GM12873 (cell line): ENCODE measurements at regions not wholly inside any gene's neighbourhood (a gene's known extent, or its start where the extent isn't known, plus 50 kb on each side); places are given as distances from the start of the nearest gene placed in this dataset.
A peak's percentile ranks its signal among the peaks of the same experiment; 100 is the strongest.

Source experiments
- CTCF ChIP-seq: IDR thresholded peaks from 2 replicates; pipeline ENCODE4 v1.5.1; 2012; ENCODE audit warnings: low read depth, mild to moderate bottlenecking, moderate library complexity, low read length, control low read depth; ENCODE audit not compliant: insufficient read depth; ENCODE audit errors: missing control alignments

DNA sequence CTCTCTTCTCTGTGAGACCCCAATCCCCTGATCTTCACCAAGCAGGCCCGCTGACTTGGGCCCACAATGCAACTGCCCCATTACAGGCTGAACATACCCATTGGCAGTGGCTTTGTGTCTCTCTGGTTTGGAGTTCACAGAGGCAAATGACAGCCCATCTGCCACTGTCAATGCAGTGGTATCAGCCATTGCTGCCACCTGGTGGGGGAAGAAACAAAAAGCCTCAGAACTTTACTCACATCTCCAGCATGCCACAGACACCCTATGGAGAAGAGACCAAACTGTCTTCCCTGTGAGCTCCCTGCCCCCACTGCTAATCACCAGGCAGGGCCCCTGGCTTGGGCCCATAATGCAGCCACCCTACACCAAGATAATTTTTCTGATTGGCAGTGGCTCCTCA, 729.3 kb upstream of the ACTRT1 start:
- peak; percentile 48 for TF ChIP-seq CTCF

DNA sequence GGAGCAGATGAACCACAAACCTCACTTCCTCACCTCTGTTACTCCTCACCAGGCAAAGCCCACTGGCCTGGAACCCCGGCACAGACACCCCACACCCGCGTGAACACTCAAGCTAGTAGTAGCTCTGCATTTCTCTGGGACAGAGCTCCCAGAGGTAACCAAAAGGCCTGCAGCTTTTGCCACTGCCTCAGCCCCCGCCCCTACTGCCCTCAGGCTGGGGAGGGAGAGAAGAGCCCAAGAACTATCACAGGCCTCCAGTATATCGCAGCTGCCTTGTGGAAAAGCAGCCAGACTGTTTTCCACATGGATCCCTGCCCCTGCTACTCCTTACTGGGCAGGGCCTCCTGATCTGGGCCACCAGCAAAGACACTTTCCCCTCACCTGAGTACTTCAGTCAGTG, 728.7 kb upstream of the ACTRT1 start:
- no peak for TF ChIP-seq CTCF

DNA sequence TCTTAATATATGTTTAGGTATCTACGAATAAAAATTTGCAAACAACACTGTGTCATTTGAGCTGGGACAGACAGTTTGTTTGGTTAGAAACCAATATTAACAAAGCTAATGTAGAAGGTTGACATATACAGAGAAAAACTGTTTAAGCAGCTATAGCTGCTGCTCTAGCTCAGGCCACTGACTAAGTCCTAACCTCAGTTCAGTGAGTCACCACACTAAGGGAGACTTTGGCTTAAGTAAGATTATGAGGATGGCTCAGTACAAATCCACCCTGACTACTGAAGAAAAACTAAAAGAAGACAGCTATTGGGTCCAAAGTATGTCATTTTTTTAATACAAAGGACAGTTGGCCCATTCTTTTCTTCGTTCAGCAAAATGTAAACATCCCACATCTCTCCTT, 717.3 kb upstream of the ACTRT1 start:
- TF ChIP-seq CTCF, result no peak

- no peak for TF ChIP-seq CTCF
Observed at GRCh38 chrX:128759745-128760144, 707.5 kb upstream of the ACTRT1 start.

GRCh38 chrX:128759177-128759576, 707.0 kb upstream of the ACTRT1 start:
- TF ChIP-seq CTCF, result no peak

DNA sequence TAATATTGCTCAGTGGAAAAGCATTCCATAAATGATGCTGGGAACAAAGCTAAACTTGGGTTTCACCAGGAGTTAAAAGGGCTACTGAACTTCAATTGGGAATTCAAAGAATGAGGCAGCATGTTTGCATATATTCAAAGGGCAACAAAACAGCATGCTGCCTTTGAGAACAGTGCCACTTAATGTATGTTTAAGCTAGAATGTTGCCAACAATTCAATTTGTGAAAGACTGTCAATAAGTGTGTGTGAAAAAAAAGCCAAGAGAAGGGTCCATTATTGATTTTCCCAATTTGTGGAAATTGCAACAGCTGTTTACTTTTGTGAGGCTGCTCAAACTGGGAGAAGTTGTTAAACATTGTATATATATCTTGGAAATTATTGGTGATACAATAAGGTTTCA, 701.9 kb upstream of the ACTRT1 start:
- no peak for TF ChIP-seq CTCF

DNA sequence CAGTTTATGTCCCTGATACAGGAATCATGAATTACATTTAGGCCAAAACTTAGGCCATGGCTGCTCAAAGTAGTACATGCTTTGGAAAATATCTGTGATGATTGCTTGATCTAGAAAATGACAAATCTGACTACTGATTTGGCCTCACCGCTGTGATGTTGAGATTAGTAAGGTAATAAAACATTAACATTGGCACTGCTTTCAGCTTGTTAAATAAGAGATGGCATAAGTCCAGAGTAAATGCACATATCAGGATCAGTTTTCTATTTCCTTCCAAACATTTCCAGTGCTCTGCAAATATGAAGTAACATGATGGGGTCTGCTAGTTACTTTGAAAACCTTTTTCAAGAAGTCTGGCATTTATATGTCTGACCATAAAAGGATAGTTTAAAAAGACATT, 687.3 kb upstream of the ACTRT1 start:
- TF ChIP-seq CTCF, result no peak

- TF ChIP-seq CTCF, result no peak
Observed at GRCh38 chrX:128728943-128729342, 676.7 kb upstream of the ACTRT1 start.
